Activated T-helper 1 cell treated with anti-CD3 and anti-CD28 coated beads, Interleukin-12 subunit alpha, Interleukin-12 subunit beta, Interleukin-2, Interleukin-4 antibody, amounts not matched to agents 30 ng/mL and 10 ng/mL and 1 ng/mL, durations not matched to agents 14 hours and 24 hours and 36 hours (primary cell): ENCODE measurements at regions not wholly inside any gene's neighbourhood (a gene's known extent, or its start where the extent isn't known, plus 50 kb on each side); places are given as distances from the start of the nearest gene placed in this dataset.

ENCODE experiments used
- DNase-seq: peaks from one replicate; pipeline ENCODE4 v3.0.0; 2021; ENCODE audit warnings: low spot score
- H3K27ac Mint-ChIP-seq: one replicate; pipeline ENCODE4 v1.8.0; 2021; ENCODE audit warnings: mild to moderate bottlenecking, mixed read lengths
- H3K27me3 Mint-ChIP-seq: one replicate; pipeline ENCODE4 v1.8.0; 2022; ENCODE audit warnings: mild to moderate bottlenecking, moderate library complexity, mixed read lengths; ENCODE audit not compliant: insufficient read depth
- H3K36me3 Mint-ChIP-seq: one replicate; pipeline ENCODE4 v1.8.0; 2021; ENCODE audit warnings: low read depth, mixed read lengths
- H3K4me1 Mint-ChIP-seq: one replicate; pipeline ENCODE4 v1.8.0; 2021; ENCODE audit warnings: low read depth, mixed read lengths
- H3K4me3 Mint-ChIP-seq: one replicate; pipeline ENCODE4 v1.8.0; 2021; ENCODE audit warnings: mild to moderate bottlenecking, moderate library complexity, mixed read lengths
- H3K9me3 Mint-ChIP-seq: one replicate; pipeline ENCODE4 v1.8.0; 2021; ENCODE audit warnings: mixed read lengths
- intact Hi-C: fragments of 100-400 bp; cut with micrococcal nuclease; formaldehyde crosslinking; loops from one replicate; pipeline ENCODE4 v1.15.1; 2024

- Mint-ChIP-seq H3K27ac (no peak overlapping the region), H3K27me3 (peaks cover 57% of the 10 kb centered on the region), H3K4me1 (peaks cover 10% of the 10 kb centered on the region), H3K4me3 (peak overlapping the region; percentile 53), H3K9me3 (no peaks in the 10 kb centered on the region), H3K36me3 (no peaks in the 10 kb centered on the region)
- no peak for DNase-seq
- intact Hi-C loops, result no loop called here
These were observed 168.8 kb upstream of the TLE3 start for GRCh38 chr15:70266412-70267121.

DNA sequence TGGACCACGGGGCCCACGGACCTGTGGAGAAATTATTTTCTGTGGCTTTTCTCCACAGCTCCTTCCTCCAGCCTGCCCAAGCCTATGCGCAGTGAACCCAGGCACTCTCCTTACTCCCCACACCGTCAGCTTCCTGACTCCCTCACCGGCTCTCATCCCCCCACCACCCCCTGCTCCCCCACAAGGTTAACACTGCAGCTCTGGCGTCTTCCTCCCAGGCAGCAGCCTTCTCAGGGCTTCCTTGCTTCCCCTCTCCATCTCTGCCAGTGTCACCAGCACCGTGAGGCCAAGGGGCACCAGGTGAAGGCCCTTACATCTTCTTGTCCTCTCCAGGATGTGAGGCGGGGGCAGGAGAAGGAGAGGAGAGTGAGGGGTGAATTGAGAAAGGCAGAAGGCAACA lies 168.3 kb upstream of the TLE3 start:
- Mint-ChIP-seq H3K9me3 (no peaks in the 10 kb centered on the region), H3K27me3 (peaks cover 58% of the 10 kb centered on the region), H3K4me1 (peaks cover 9% of the 10 kb centered on the region), H3K4me3 (no peak overlapping the region), H3K36me3 (no peaks in the 10 kb centered on the region), H3K27ac (no peak overlapping the region)
- DNase-seq, result no peak
- intact Hi-C loops, result no loop called here

- Mint-ChIP-seq H3K4me1 (peaks cover 13% of the 10 kb centered on the region), H3K27me3 (peaks cover 58% of the 10 kb centered on the region), H3K27ac (no peak overlapping the region), H3K36me3 (peaks cover under 1% of the 10 kb centered on the region), H3K9me3 (no peaks in the 10 kb centered on the region), H3K4me3 (no peak overlapping the region)
- intact Hi-C loops, result no loop called here
- DNase-seq, result no peak
These were observed 167.8 kb upstream of the TLE3 start for GRCh38 chr15:70265466-70265978.

DNA sequence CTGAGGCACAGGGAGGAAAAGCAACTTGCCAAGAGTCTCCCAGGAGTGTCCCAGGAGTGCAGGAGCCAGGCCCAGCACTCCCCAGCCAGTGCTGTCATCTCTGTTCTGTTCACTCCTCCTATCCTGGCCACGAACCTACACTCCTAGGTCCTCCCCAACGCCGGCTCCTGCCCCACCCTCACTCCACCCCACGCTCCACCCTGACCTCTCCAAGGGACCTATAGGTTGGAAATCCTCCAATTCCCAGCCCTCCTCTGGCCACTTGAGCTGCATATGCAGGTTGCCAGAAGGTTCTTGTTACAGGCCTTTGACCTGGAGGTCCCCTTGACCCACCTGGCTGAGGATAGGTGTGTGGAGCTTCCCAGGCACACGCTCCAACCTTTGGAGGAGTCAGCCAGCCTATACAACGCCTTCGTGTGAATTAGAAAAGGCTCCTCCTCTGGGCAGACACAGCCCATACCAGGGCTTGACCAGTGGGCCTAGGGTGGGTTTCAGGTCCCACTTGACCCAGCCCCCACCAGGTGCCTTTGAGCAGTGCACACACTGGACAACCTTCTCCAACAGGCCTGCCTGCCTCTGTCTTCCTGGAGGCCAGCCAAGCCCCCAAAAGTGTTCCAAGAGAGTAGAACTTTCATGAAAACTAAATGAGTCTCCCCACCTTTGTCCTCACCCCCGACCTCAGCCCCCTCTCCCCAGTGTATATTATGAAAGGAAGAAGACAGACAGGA lies 167.2 kb upstream of the TLE3 start:
- intact Hi-C loops, result no loop called here
- DNase-seq, result no peak
- no peak overlapping the region for H3K27ac Mint-ChIP-seq
- H3K27me3 Mint-ChIP-seq, result peaks cover 55% of the 10 kb centered on the region
- peaks cover 19% of the 10 kb centered on the region for H3K4me1 Mint-ChIP-seq
- H3K4me3 Mint-ChIP-seq, result no peak overlapping the region
- H3K9me3 Mint-ChIP-seq, result no peaks in the 10 kb centered on the region
- peaks cover 2% of the 10 kb centered on the region for H3K36me3 Mint-ChIP-seq

DNA sequence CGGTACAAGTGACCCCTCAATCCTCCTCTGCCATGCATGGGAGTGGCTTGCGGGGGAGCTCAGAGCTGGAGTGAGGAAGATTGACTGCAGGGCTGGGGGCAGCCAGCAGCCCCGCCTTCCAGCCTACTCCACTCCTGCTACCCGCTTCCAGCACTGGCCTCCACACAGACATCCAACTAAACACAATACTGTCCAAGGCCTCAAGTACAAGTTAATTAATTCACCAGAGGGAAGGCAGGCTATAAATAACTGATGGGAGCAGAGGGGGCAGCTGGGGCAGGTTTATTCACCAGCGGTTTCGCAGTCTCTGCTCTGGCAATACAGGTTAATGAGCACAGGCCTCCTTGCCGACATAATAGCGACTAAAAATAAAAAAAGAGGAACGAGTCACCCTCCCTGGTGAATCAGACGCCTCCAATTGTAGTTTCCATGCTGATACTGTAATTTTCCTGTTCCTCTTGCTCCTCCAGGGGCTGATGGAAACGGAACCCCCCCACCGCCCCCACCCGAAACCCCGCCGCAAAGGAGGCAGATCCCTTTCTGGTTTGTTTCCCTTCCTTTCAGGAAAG lies 166.4 kb upstream of the TLE3 start:
- Mint-ChIP-seq H3K4me3 (no peak overlapping the region), H3K4me1 (peaks cover 27% of the 10 kb centered on the region), H3K27ac (no peak overlapping the region), H3K9me3 (no peaks in the 10 kb centered on the region), H3K36me3 (peaks cover 2% of the 10 kb centered on the region), H3K27me3 (peaks cover 49% of the 10 kb centered on the region)
- intact Hi-C loops, result no loop called here
- DNase-seq, result no peak

GRCh38 chr15:70262591-70263274 lies 165.0 kb upstream of the TLE3 start:
- no peak overlapping the region for H3K27ac Mint-ChIP-seq
- peaks cover 44% of the 10 kb centered on the region for H3K27me3 Mint-ChIP-seq
- no peak overlapping the region for H3K4me3 Mint-ChIP-seq
- H3K36me3 Mint-ChIP-seq, result peaks cover 2% of the 10 kb centered on the region
- intact Hi-C loops, result no loop called here
- no peak for DNase-seq
- peaks cover 39% of the 10 kb centered on the region for H3K4me1 Mint-ChIP-seq
- no peaks in the 10 kb centered on the region for H3K9me3 Mint-ChIP-seq

DNA sequence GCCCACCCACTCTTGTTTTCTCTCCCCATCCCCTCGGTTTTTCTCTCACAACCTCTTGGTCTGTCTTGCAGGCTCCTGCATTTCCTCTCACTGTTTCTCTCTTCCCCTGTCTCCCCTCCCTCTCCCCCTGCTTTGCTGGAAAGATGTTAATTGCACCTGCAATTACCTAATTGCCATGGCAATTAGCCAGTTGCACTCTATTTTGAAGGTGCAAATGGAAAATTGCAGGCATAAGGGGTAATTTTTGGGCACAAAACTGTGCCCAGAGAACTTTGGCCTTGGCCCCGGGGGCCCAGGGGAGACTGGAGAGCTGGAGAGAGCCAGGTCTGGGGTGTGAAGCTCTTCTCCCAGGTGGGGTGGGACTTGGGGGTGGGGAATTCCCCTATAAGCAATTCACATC lies 164.5 kb upstream of the TLE3 start:
- peaks cover 45% of the 10 kb centered on the region for H3K27me3 Mint-ChIP-seq
- no peak overlapping the region for H3K4me3 Mint-ChIP-seq
- H3K36me3 Mint-ChIP-seq, result peaks cover 2% of the 10 kb centered on the region
- intact Hi-C loops, result no loop called here
- H3K9me3 Mint-ChIP-seq, result no peaks in the 10 kb centered on the region
- no peak for DNase-seq
- no peak overlapping the region for H3K27ac Mint-ChIP-seq
- peaks cover 37% of the 10 kb centered on the region for H3K4me1 Mint-ChIP-seq

GRCh38 chr15:70261083-70261482 lies 163.4 kb upstream of the TLE3 start:
- peaks cover 43% of the 10 kb centered on the region for H3K27me3 Mint-ChIP-seq
- peaks cover 37% of the 10 kb centered on the region for H3K4me1 Mint-ChIP-seq
- H3K4me3 Mint-ChIP-seq, result no peak overlapping the region
- DNase-seq, result no peak
- intact Hi-C loops, result no loop called here
- H3K27ac Mint-ChIP-seq, result no peak overlapping the region
- peaks cover 2% of the 10 kb centered on the region for H3K36me3 Mint-ChIP-seq
- H3K9me3 Mint-ChIP-seq, result no peaks in the 10 kb centered on the region

- intact Hi-C loops, result no loop called here
- peaks cover 37% of the 10 kb centered on the region for H3K4me1 Mint-ChIP-seq
- peaks cover 43% of the 10 kb centered on the region for H3K27me3 Mint-ChIP-seq
- no peak overlapping the region for H3K4me3 Mint-ChIP-seq
- H3K27ac Mint-ChIP-seq, result no peak overlapping the region
- no peaks in the 10 kb centered on the region for H3K9me3 Mint-ChIP-seq
- peaks cover 2% of the 10 kb centered on the region for H3K36me3 Mint-ChIP-seq
- DNase-seq, result no peak
These were observed 162.9 kb upstream of the TLE3 start for GRCh38 chr15:70260580-70260979.

- Mint-ChIP-seq H3K9me3 (no peaks in the 10 kb centered on the region), H3K36me3 (peaks cover 2% of the 10 kb centered on the region), H3K4me3 (peak overlapping the region; percentile 16), H3K4me1 (peaks cover 37% of the 10 kb centered on the region), H3K27me3 (peaks cover 44% of the 10 kb centered on the region), H3K27ac (peak overlapping the region; percentile 50)
- intact Hi-C loops, result loop anchor here (2.0 to 5.0 kb wide), 5 partner anchors 25 to 548 kb away; no protein-coding TSS in a partner anchor
- no peak for DNase-seq
These were observed 162.2 kb upstream of the TLE3 start for GRCh38 chr15:70259640-70260508.

DNA sequence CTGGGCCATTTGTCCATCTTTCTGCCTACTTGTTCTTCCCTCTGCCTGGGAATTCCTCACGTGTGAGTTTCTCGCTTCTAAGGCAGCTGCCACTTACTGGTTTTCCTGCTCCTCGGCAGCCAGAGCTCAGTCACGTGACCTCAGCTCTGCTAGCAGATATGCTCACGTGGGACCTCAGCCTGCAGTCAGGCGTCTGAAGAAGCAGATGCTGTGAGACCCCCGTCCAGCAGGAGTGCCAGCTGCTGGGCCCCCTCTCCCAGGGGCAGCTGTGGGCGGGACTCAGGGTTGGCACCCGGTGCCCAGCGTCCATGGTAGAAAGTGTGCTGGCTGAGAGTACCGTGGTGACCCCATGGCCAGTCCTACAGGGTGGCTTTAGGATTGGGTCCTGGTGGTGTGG lies 161.3 kb upstream of the TLE3 start:
- no peak overlapping the region for H3K27ac Mint-ChIP-seq
- H3K4me1 Mint-ChIP-seq, result peaks cover 37% of the 10 kb centered on the region
- H3K36me3 Mint-ChIP-seq, result peaks cover 2% of the 10 kb centered on the region
- peaks cover 50% of the 10 kb centered on the region for H3K27me3 Mint-ChIP-seq
- H3K4me3 Mint-ChIP-seq, result peak overlapping the region; percentile 45
- DNase-seq, result peak; percentile 15
- H3K9me3 Mint-ChIP-seq, result no peaks in the 10 kb centered on the region
- intact Hi-C loops, result loop anchor here (2.0 to 5.0 kb wide), 5 partner anchors 24 to 547 kb away; no protein-coding TSS in a partner anchor
